ENCODE measurements at regions not wholly inside any gene's neighbourhood (a gene's known extent, or its start where the extent isn't known, plus 50 kb on each side); places are given as distances from the start of the nearest gene placed in this dataset.

GRCh38 chr5:124537522-124537921, 208.9 kb downstream of the ZNF608 start:
- TF ChIP-seq CTCF (IDR thresholded peaks at IDR 0.05) (no peak), ZFX (IDR thresholded peaks at IDR 0.05; ENCODE audit: borderline replicate concordance) (no peak)

All from 22Rv1 (cell line).